ENCODE measurements at regions not wholly inside any gene's neighbourhood (a gene's known extent, or its start where the extent isn't known, plus 50 kb on each side); places are given as distances from the start of the nearest gene placed in this dataset.

DNA sequence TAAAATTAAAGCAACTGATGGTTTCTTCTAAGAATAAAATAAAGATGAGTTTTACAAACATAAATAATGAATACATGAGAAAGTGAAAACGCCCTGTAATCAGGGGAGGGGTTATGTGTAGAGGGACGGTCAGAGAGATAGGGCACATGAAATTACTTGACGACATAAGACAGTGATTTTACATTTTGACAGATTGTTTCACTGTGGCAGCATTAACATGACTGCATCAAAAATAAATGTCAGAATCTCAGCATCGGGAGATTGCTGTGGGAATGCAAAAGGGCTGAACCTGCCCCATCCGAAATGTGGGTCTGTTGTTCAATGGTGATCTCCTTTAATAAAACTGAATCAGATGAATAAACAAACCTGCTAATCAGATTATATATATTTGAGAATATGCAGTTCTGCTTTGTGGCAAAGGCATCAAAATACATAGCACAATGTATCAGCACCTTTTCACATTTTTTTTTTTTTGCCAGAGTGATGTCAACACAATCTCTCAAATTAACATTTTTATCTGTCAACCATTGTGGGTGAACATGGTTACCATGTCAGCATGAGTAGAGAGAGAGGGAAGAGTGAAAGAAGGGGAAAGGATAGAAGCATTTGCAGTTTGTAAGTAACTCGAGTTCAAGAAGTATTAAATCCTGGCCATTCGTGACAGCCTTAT lies 177.1 kb upstream of the MAN1A1 start:
- Histone ChIP-seq H3K9me3 (no peaks in the 10 kb centered on the region), H3K27me3 (no peaks in the 10 kb centered on the region), H3K4me3 (no peak overlapping the region), H3K27ac (no peak overlapping the region), H3K4me1 (no peaks in the 10 kb centered on the region), H3K36me3 (no peaks in the 10 kb centered on the region)
- TF ChIP-seq POLR2A (IDR thresholded peaks at IDR 0.05) = no peak
- TF ChIP-seq, protein P1, sequence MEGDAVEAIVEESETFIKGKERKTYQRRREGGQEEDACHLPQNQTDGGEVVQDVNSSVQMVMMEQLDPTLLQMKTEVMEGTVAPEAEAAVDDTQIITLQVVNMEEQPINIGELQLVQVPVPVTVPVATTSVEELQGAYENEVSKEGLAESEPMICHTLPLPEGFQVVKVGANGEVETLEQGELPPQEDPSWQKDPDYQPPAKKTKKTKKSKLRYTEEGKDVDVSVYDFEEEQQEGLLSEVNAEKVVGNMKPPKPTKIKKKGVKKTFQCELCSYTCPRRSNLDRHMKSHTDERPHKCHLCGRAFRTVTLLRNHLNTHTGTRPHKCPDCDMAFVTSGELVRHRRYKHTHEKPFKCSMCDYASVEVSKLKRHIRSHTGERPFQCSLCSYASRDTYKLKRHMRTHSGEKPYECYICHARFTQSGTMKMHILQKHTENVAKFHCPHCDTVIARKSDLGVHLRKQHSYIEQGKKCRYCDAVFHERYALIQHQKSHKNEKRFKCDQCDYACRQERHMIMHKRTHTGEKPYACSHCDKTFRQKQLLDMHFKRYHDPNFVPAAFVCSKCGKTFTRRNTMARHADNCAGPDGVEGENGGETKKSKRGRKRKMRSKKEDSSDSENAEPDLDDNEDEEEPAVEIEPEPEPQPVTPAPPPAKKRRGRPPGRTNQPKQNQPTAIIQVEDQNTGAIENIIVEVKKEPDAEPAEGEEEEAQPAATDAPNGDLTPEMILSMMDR (IDR thresholded peaks at IDR 0.05) = no peak
- no peak for DNase-seq

DNA sequence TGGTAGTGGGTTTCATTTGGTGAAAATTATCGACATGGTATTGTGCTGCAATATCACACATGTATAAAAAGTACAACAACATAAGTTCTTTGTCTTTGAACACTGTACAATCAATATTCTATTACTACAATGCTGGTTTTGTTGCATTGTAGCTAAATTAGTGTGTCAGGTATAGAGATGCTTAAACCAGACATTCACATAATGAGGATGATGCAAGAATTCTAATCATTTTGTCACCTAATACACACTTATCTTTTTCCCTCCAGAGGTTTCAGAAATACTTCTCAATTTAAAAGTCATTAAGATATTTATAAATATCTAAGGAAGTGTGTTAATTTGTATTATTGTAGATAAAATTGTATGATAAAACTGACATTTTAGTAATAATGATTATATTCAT lies 174.8 kb upstream of the MAN1A1 start:
- no peaks in the 10 kb centered on the region for H3K36me3 ChIP-seq
- TF ChIP-seq, protein P1 (IDR thresholded peaks at IDR 0.05) = no peak
- TF ChIP-seq POLR2A (IDR thresholded peaks at IDR 0.05) = no peak
- H3K9me3 ChIP-seq = no peaks in the 10 kb centered on the region
- no peak overlapping the region for H3K27ac ChIP-seq
- H3K4me3 ChIP-seq = no peak overlapping the region
- DNase-seq = no peak
- no peaks in the 10 kb centered on the region for H3K4me1 ChIP-seq
- no peaks in the 10 kb centered on the region for H3K27me3 ChIP-seq

DNA sequence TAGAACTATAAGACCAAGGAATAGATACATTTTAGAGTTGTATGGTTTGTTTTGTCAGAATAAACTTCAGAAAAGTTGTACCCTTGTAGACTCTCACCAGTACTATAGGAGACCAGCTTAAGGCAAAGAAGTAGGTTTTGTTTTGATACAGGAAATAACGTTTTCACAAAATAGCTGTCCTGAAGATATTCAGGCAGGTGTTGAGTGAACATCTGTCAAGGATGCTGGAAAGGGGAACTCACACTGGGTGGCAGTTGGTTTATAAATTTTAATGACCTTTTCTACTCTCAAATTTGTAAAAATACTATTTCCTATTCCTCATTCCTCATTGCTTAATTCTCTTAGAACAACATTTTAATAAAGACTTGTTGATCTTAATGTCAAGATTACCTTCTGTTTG lies 174.0 kb upstream of the MAN1A1 start:
- TF ChIP-seq POLR2A (IDR thresholded peaks at IDR 0.05) = no peak
- TF ChIP-seq, protein P1 (IDR thresholded peaks at IDR 0.05) = no peak
- Histone ChIP-seq H3K27me3 (no peaks in the 10 kb centered on the region), H3K4me3 (no peak overlapping the region), H3K36me3 (no peaks in the 10 kb centered on the region), H3K9me3 (no peaks in the 10 kb centered on the region), H3K27ac (no peak overlapping the region), H3K4me1 (no peaks in the 10 kb centered on the region)
- DNase-seq = no peak

DNA sequence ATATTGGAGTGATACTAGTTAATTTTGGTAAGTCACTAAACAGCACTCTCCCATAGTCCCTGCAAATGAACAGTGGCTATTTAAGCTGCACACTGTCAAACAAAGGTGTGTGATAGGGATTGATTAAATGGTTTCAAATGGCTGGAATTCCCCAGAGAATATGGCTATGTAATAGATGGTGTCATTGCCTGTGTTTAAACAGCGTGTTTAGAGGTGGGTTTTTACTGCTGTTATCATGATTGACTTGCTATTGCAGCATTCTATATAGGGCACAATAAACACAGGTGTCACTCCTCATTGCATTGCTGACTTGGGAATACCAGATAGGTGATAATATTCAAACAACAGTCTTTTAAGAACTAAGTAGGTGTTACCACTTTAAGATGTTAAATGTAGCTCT lies 171.7 kb upstream of the MAN1A1 start:
- Histone ChIP-seq H3K9me3 (no peaks in the 10 kb centered on the region), H3K27me3 (no peaks in the 10 kb centered on the region), H3K4me1 (no peaks in the 10 kb centered on the region), H3K27ac (no peak overlapping the region), H3K36me3 (no peaks in the 10 kb centered on the region), H3K4me3 (no peak overlapping the region)
- no peak for DNase-seq
- no peak for TF ChIP-seq POLR2A (IDR thresholded peaks at IDR 0.05)
- TF ChIP-seq, protein P1 (IDR thresholded peaks at IDR 0.05) = no peak

DNA sequence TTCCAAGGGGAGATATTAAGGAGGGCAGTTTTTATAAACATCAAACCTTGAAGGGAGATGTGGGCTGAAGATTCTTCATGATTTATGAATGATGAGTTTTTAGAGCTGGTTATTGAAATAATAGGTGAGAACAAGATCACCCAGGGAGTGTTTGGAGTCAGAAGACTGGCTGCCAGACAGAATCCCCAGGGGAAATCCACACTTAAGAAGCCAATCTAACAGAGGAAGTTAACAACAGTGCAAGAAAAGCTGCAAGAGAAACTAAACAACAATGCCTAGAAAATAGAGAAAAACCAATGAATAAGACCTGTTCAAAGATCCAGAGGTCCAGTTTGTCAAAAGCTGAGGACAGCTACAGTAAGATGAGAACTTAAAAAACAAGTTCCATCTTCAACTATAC lies 167.9 kb upstream of the MAN1A1 start:
- Histone ChIP-seq H3K27ac (no peak overlapping the region), H3K36me3 (no peaks in the 10 kb centered on the region), H3K9me3 (no peaks in the 10 kb centered on the region), H3K4me3 (no peak overlapping the region), H3K27me3 (no peaks in the 10 kb centered on the region), H3K4me1 (no peaks in the 10 kb centered on the region)
- no peak for TF ChIP-seq POLR2A (IDR thresholded peaks at IDR 0.05)
- TF ChIP-seq, protein P1 (IDR thresholded peaks at IDR 0.05) = no peak
- DNase-seq = no peak

DNA sequence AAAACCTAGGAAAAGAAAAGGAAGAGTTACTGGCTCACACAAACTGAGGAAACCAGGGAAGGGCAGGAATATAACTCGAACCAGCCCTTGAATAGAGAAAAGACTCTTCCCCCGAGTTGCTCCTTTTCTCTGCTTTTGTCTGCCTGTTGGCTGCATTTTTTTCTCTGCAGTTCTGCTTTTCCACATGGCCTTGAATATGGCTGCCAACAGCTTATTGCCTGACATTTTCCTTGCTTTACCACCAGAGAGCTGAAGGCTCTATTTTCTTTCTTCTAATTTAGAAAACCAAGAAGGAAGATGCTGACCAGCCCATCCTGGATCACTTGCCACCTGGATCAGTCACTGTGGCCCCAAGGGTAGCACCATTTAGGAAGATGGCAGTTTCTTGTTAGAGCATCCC lies 164.8 kb upstream of the MAN1A1 start:
- no peak for DNase-seq
- Histone ChIP-seq H3K4me1 (no peaks in the 10 kb centered on the region), H3K27me3 (no peaks in the 10 kb centered on the region)

More for the DNA sequence above, 164.8 kb upstream of the MAN1A1 start:
- H3K36me3 ChIP-seq = no peaks in the 10 kb centered on the region
- H3K4me3 ChIP-seq = no peak overlapping the region
- TF ChIP-seq, protein P1 (IDR thresholded peaks at IDR 0.05) = no peak
- TF ChIP-seq POLR2A (IDR thresholded peaks at IDR 0.05) = no peak
- no peak overlapping the region for H3K27ac ChIP-seq
- H3K9me3 ChIP-seq = no peaks in the 10 kb centered on the region

Measured in Peyer's patch (tissue), 4 donors.